B cell (primary cell): ENCODE measurements at regions not wholly inside any gene's neighbourhood (a gene's known extent, or its start where the extent isn't known, plus 50 kb on each side); places are given as distances from the start of the nearest gene placed in this dataset.

Experiments used
- ATAC-seq: fragments of 200-7000 bp; cut with Tn5 transposase; one replicate; pipeline ENCODE4 v1.10.0; 2021; ENCODE audit warnings: low read depth, mild to moderate bottlenecking, moderate number of reproducible peaks, moderate library complexity
- CTCF ChIA-PET: fragments of 350-600 bp; sonication (Branson Sonifier 250); formaldehyde crosslinking; loops from one replicate; lab custom pipeline; 2021; ENCODE audit warnings: antibody characterized with exemption, inconsistent platforms; lab: Charles Lee
- POLR2A ChIA-PET: fragments of 350-600 bp; sonication (Branson Sonifier 250); formaldehyde crosslinking; loops from one replicate; lab custom pipeline; 2021; ENCODE audit warnings: antibody characterized with exemption; lab: Charles Lee
- DNase-seq: peaks from one replicate; pipeline ENCODE4 v3.0.0; 2013
- H2AFZ ChIP-seq: 2 replicates; pipeline ENCODE4 v1.6.1; 2012; ENCODE audit warnings: mild to moderate bottlenecking, low read depth, low read length; ENCODE audit not compliant: insufficient read depth, poor library complexity, severe bottlenecking
- H3K27ac ChIP-seq, 2 donors: 1 replicate in 1 of 2; 2 replicates in 1 of 2; pipeline ENCODE4 v1.5.1; 2012 to 2013; ENCODE audit warnings: low read length in 2 of 2, mild to moderate bottlenecking in 2 of 2, moderate library complexity in 1 of 2
- H3K27me3 ChIP-seq, 4 experiments: fragments of 200-600 bp in 1 of 4; sonication (generic) in 1 of 4; replicated peaks in 1 of 4; 1 replicate in 2 of 4; 2 replicates in 2 of 4; pipeline versions ENCODE4 v1.6.1 to v1.7.0; 2013 to 2016; ENCODE audit warnings: low read length in 3 of 4, mild to moderate bottlenecking in 2 of 4, mixed read lengths in 1 of 4, moderate library complexity in 1 of 4; ENCODE audit not compliant: insufficient read depth in 4 of 4, control insufficient read depth in 3 of 4; ENCODE audit errors: control extremely low read depth in 1 of 4
- H3K36me3 ChIP-seq, 2 experiments: replicated peaks in 1 of 2; 1 replicate in 1 of 2; 2 replicates in 1 of 2; pipeline versions ENCODE4 v1.6.1 to v1.7.1; 2013; ENCODE audit warnings: low read length in 1 of 2; ENCODE audit not compliant: insufficient read depth in 2 of 2, control insufficient read depth in 1 of 2; ENCODE audit errors: control extremely low read depth in 1 of 2, extremely low read depth in 1 of 2
- H3K4me1 ChIP-seq, 2 donors: fragments of 200-600 bp in 1 of 2; sonication (generic) in 1 of 2; 1 replicate in 1 of 2; 2 replicates in 1 of 2; pipeline versions ENCODE4 v1.5.1 to v1.6.1; 2013 to 2017; ENCODE audit warnings: low read length in 2 of 2; ENCODE audit not compliant: control insufficient read depth in 2 of 2, insufficient read depth in 2 of 2
- H3K4me2 ChIP-seq: replicated peaks from 2 replicates; pipeline ENCODE3; 2012; ENCODE audit warnings: mild to moderate bottlenecking, low read depth, low read length; ENCODE audit not compliant: poor library complexity, severe bottlenecking
- H3K4me3 ChIP-seq, 5 experiments: fragments of 200-600 bp in 1 of 5; sonication (generic) in 1 of 5; 1 replicate in 3 of 5; 2 replicates in 2 of 5; pipeline versions ENCODE4 v1.5.1 to v1.7.0; 2011 to 2016; ENCODE audit warnings: low read length in 4 of 5, mild to moderate bottlenecking in 4 of 5, low read depth in 2 of 5, control low read depth in 1 of 5, moderate library complexity in 1 of 5; ENCODE audit not compliant: insufficient read depth in 1 of 5; ENCODE audit errors: control extremely low read depth in 1 of 5, extremely low read depth in 1 of 5
- H3K79me2 ChIP-seq: fragments of 200-600 bp; sonication (generic); one replicate; pipeline ENCODE4 v1.6.0; 2016; ENCODE audit warnings: low read length; ENCODE audit not compliant: control insufficient read depth, insufficient read depth
- H3K9ac ChIP-seq: fragments of 200-600 bp; sonication (generic); 2 replicates; pipeline ENCODE4 v1.6.1; 2017; ENCODE audit warnings: mild to moderate bottlenecking, low read length, moderate library complexity
- H3K9me3 ChIP-seq, 3 donors: one replicate each; pipeline versions ENCODE4 v1.6.1 to v1.7.1; 2013; ENCODE audit warnings: low read length in 2 of 3; ENCODE audit not compliant: control insufficient read depth in 2 of 3, insufficient read depth in 1 of 3; ENCODE audit errors: control extremely low read depth in 1 of 3
- H4K20me1 ChIP-seq: 2 replicates; pipeline ENCODE4 v1.6.0; 2012; ENCODE audit warnings: mild to moderate bottlenecking, low read length; ENCODE audit not compliant: insufficient read depth, control insufficient read depth, poor library complexity, severe bottlenecking
- H3K27ac Mint-ChIP-seq: one replicate; pipeline ENCODE4 v1.8.0; 2021; ENCODE audit warnings: mixed read lengths
- H3K27me3 Mint-ChIP-seq: one replicate; pipeline ENCODE4 v1.8.0; 2021; ENCODE audit warnings: mixed read lengths
- H3K4me1 Mint-ChIP-seq: one replicate; pipeline ENCODE4 v1.8.0; 2021; ENCODE audit warnings: mixed read lengths
- H3K4me3 Mint-ChIP-seq: one replicate; pipeline ENCODE4 v1.8.0; 2021; ENCODE audit warnings: mixed read lengths
- H3K9me3 Mint-ChIP-seq: one replicate; pipeline ENCODE4 v1.8.0; 2022; ENCODE audit warnings: mixed read lengths; ENCODE audit not compliant: insufficient read depth
- CTCF ChIP-seq: fragments of 200-600 bp; IDR thresholded peaks from one replicate; pipeline ENCODE4 v1.8.0; 2022; ENCODE audit warnings: antibody characterized with exemption, mild to moderate bottlenecking
- EZH2 ChIP-seq: IDR thresholded peaks from 2 replicates; pipeline ENCODE4 v1.6.1; 2012; ENCODE audit warnings: borderline replicate concordance, low read depth, mild to moderate bottlenecking, moderate library complexity, low read length; ENCODE audit not compliant: insufficient read depth, poor library complexity, severe bottlenecking
- WGBS: methylation state at CpG from one replicate; pipeline ENCODE4 v1.1.5; 2013; ENCODE audit warnings: missing lambda C conversion rate; ENCODE audit not compliant: insufficient coverage; 5-methylcytosine and 5-hydroxymethylcytosine counted together
- intact Hi-C: fragments of 100-400 bp; cut with micrococcal nuclease; formaldehyde crosslinking; loops from one replicate; pipeline ENCODE4 v1.10.0; 2022

GRCh38 chr6:44504301-44504791 lies 116.8 kb downstream of the CDC5L start:
- peaks cover 0 to 5% (median 1%) of the 10 kb centered on the region in 4 experiments for H3K27me3 ChIP-seq
- Mint-ChIP-seq H3K27me3 (peaks cover 35% of the 10 kb centered on the region), H3K4me3 (no peak overlapping the region), H3K9me3 (peaks cover 2% of the 10 kb centered on the region), H3K4me1 (no peaks in the 10 kb centered on the region), H3K27ac (no peak overlapping the region)
- no peak overlapping the region for H3K27ac ChIP-seq
- H3K79me2 ChIP-seq: no peaks in the 10 kb centered on the region
- POLR2A ChIA-PET: no interaction called here
- no peak overlapping the region for H2AFZ ChIP-seq
- no peaks in the 10 kb centered on the region for H3K9me3 ChIP-seq
- H3K4me3 ChIP-seq: no peak overlapping the region
- no peak overlapping the region for H3K9ac ChIP-seq
- ATAC-seq (no peak), DNase-seq (no peak)
- 45% methylated on average over 2 of the region's 5 CpGs for WGBS
- no peak for TF ChIP-seq EZH2
- TF ChIP-seq CTCF: no peak
- intact Hi-C loops: no loop called here
- H3K4me2 ChIP-seq: no peak overlapping the region
- H3K36me3 ChIP-seq: no peaks in the 10 kb centered on the region
- H4K20me1 ChIP-seq: no peaks in the 10 kb centered on the region
- CTCF ChIA-PET: no interaction called here
- H3K4me1 ChIP-seq: no peaks in the 10 kb centered on the region

- 89% methylated on average over 1 of the region's 4 CpGs for WGBS
- no peaks in the 10 kb centered on the region for H3K4me1 Mint-ChIP-seq
Measured at GRCh38 chr6:44505751-44506150, 118.2 kb downstream of the CDC5L start.

More at GRCh38 chr6:44505751-44506150, 118.2 kb downstream of the CDC5L start:
- no peaks in the 10 kb centered on the region for H3K9me3 Mint-ChIP-seq
- H3K4me3 ChIP-seq: no peak overlapping the region
- no peak overlapping the region for H3K4me2 ChIP-seq
- peaks cover 35% of the 10 kb centered on the region for H3K27me3 Mint-ChIP-seq
- no peak overlapping the region for H3K27ac Mint-ChIP-seq
- H3K79me2 ChIP-seq: no peaks in the 10 kb centered on the region
- H3K9me3 ChIP-seq: peaks cover 0 to 3% (median 0%) of the 10 kb centered on the region in 3 donors
- no peak overlapping the region for H3K4me3 Mint-ChIP-seq
- POLR2A ChIA-PET: no interaction called here
- no peak overlapping the region for H2AFZ ChIP-seq
- H3K27me3 ChIP-seq: peaks cover 0 to 5% (median 1%) of the 10 kb centered on the region in 4 experiments
- no peak for DNase-seq
- no peak overlapping the region for H3K9ac ChIP-seq
- H3K36me3 ChIP-seq: no peaks in the 10 kb centered on the region
- CTCF ChIA-PET: no interaction called here
- no peak overlapping the region for H3K27ac ChIP-seq
- intact Hi-C loops: no loop called here
- H3K4me1 ChIP-seq: no peaks in the 10 kb centered on the region
- TF ChIP-seq CTCF (no peak), EZH2 (no peak)
- H4K20me1 ChIP-seq: no peaks in the 10 kb centered on the region
- ATAC-seq: no peak
